ENCODE measurements at regions not wholly inside any gene's neighbourhood (a gene's known extent, or its start where the extent isn't known, plus 50 kb on each side); places are given as distances from the start of the nearest gene placed in this dataset.

GRCh38 chr3:101148001-101148400 lies 154.8 kb upstream of the ABI3BP start:
- TF ChIP-seq, protein P1, sequence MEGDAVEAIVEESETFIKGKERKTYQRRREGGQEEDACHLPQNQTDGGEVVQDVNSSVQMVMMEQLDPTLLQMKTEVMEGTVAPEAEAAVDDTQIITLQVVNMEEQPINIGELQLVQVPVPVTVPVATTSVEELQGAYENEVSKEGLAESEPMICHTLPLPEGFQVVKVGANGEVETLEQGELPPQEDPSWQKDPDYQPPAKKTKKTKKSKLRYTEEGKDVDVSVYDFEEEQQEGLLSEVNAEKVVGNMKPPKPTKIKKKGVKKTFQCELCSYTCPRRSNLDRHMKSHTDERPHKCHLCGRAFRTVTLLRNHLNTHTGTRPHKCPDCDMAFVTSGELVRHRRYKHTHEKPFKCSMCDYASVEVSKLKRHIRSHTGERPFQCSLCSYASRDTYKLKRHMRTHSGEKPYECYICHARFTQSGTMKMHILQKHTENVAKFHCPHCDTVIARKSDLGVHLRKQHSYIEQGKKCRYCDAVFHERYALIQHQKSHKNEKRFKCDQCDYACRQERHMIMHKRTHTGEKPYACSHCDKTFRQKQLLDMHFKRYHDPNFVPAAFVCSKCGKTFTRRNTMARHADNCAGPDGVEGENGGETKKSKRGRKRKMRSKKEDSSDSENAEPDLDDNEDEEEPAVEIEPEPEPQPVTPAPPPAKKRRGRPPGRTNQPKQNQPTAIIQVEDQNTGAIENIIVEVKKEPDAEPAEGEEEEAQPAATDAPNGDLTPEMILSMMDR (IDR thresholded peaks at IDR 0.05) = no peak
- no peak for TF ChIP-seq POLR2A (IDR thresholded peaks at IDR 0.05)

Data from uterus (tissue), 2 donors.